ENCODE measurements at regions not wholly inside any gene's neighbourhood (a gene's known extent, or its start where the extent isn't known, plus 50 kb on each side); places are given as distances from the start of the nearest gene placed in this dataset.
"Not testable (repeated sequence)": the region's sequence is repeated elsewhere in the genome, so short reads cannot be mapped to it uniquely, and the experiment has no call there.

DNA sequence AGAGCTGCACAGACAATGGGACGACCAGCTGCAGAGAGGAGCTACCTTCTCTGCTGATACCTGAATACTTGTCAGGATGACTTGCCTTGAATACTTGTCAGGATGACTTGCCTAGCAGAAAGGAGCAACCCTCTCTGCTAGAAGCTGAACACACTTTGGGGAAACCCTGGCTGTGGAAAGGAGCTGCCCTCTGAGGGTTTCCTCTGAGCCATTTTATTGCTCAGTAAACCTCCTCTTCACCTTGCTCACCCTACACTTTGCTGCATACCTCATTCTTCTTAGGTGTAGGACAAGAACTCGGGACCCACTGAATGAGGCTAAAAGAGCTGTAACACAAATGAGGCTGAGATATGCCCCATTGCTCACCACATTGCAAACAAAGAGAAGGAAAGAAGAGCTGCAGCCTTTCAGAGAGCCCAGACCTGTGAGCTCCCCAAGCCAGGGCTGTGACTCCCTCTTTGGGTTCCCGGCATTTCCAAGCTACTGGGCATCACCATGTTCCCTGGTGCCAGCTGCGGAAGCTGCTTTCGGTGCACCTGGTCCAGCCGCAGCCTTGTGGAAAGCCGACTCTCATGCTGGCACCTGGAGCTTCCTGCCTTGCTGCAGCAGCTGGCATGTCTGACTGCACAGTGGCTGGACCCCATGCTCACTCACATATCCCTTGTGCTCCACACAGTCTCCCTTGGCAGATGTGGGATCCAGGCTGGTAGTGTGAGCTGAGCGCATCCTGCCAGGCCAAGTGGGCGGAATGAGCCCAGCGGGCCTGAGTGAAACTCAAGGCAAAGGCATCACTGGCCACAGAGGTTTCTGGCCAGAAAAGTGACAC lies 106.7 kb upstream of the AHI1 start:
- no peak for DNase-seq (ENCODE audit: low read depth in 4 of 4, low spot score in 1 of 4)

DNA sequence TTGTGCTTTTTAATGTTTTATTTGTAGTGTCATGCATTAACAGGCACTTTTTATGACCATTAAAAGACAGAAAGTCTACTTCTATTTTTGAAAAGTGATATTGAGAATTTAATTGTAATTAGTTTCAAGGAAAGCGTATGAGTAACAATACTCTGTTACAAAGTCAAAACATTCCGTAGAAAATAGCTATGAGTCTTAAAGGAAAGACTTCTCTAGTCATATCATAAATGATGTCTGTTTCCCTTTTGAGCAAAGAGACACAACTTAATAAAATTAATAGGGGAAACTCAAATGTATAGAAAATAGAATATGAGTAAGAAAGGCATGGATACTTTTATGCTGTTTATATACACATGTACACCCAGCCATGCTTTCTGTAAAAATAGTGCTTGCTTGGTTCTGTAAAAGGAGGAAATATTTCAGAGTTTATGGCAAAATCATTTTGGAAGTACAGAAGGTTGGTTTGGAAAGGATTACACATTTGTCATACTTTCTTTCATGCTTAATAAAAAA lies 107.8 kb upstream of the AHI1 start:
- DNase-seq (ENCODE audit: low read depth in 4 of 4, low spot score in 1 of 4) = no peak

GRCh38 chr6:135606392-135606791 lies 108.9 kb upstream of the AHI1 start:
- no peak for DNase-seq (ENCODE audit: low read depth in 4 of 4, low spot score in 1 of 4)

DNA sequence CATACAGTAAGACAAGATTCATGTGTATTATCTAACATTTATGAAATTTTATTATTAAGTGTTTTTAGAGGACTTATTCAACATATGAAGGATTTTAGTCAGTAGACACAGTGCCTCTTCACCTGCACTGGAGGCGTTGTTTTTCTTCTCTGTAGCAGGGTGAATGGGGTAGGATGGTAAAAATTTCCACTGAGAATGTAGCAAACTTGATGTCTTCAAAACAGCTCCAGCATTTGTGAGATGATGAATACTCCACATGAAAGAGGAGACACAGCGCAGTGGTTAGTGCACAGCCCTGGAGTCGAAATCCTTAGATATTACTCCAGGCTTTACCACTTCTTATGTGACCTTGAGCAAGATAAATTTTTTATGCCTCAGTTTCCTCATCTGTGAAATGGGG lies 110.5 kb upstream of the AHI1 start:
- DNase-seq (ENCODE audit: low read depth in 4 of 4, low spot score in 1 of 4) = no peak

- DNase-seq (ENCODE audit: low read depth in 4 of 4, low spot score in 1 of 4) = not testable (repeated sequence)
Observed at GRCh38 chr6:135610192-135610591, 112.7 kb upstream of the AHI1 start.

GRCh38 chr6:135616655-135617054 lies 119.1 kb upstream of the AHI1 start:
- DNase-seq (ENCODE audit: low read depth in 4 of 4, low spot score in 1 of 4) = no peak

DNA sequence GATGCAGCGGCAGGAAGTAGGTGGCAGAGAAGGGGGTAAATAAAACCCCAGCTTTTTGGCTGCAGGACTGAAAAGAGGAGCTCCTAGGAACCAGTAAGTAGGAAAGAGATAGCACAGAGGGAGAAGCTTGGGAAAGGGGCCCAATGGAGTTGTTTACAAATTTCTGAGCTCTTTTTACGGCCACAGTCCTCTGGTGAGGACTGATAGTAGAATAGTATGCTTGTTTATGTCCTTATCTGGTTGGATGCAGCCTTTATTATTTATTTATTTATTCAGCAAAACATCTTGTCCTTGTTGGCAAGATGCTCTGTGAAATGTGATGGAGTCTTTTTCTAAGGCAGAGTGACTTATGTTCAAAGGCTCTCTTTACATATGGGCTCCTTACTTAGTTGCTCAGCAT lies 119.7 kb upstream of the AHI1 start:
- DNase-seq (ENCODE audit: low read depth in 4 of 4, low spot score in 1 of 4) = no peak

GRCh38 chr6:135622081-135622480 lies 124.5 kb upstream of the AHI1 start:
- no peak for DNase-seq (ENCODE audit: low read depth in 4 of 4, low spot score in 1 of 4)

- no peak for DNase-seq (ENCODE audit: low read depth in 4 of 4, low spot score in 1 of 4)
Observed at GRCh38 chr6:135623979-135624378, 126.4 kb upstream of the AHI1 start.

DNA sequence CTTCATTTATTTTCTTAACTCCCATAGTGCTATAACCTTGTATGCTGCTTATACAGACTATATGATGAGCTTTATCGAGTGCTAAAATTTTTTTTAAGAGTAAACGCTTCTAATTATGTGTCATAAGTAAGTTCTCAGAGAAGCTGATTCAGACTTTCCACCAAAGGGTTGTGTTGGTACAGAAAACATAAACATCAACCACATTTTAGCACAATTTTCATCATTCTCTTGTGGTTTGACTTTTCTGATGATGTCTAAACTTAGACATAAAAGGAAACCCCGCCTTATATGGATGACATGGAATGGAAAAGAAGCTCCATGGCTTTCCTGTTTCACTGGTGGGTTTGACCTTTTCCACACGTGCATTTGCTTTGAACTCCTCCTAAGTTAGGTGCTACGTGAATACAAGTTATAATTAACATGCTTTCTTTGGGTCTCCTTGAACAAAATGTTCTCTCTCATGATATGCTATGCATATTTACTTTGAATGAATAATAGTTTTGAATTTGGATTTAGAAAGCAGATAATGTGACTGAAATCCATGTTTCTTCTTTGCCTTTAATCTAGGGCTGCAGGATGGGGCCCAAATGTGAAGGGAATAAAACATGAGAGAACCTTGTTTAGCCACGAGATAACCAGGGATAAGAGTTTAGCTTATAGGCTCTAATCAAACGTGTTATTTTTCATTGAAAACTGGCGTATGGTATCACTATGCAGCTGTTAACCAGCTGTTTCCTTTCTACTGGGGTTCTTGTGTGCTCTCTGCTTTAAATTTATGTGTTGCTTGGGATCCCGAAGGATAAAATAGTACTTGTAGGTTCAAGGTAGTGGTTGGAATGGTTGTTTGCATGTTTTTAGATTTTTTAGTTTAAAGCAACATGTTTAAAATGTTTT lies 127.1 kb upstream of the AHI1 start:
- no peak for DNase-seq (ENCODE audit: low read depth in 4 of 4, low spot score in 1 of 4)

DNA sequence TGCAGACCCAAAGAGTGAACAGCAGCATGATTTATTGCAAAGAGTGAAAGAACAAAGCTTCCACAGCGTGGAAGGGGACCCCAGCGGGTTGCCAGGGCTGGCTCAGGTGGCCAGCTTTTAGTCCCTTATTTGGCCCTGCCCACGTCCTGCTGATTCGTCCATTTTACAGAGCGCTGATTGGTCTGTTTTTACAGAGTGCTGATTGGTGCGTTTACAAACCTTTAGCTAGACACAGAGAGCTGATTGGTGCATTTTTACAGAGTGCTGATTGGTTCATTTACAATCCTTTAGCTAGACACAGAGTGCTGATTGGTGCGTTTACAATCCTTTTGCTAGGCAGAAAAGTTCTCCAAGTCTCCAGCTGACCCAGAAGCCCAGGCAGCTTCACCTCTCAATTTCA lies 128.5 kb upstream of the AHI1 start:
- not testable (repeated sequence) for DNase-seq (ENCODE audit: low read depth in 4 of 4, low spot score in 1 of 4)

DNA sequence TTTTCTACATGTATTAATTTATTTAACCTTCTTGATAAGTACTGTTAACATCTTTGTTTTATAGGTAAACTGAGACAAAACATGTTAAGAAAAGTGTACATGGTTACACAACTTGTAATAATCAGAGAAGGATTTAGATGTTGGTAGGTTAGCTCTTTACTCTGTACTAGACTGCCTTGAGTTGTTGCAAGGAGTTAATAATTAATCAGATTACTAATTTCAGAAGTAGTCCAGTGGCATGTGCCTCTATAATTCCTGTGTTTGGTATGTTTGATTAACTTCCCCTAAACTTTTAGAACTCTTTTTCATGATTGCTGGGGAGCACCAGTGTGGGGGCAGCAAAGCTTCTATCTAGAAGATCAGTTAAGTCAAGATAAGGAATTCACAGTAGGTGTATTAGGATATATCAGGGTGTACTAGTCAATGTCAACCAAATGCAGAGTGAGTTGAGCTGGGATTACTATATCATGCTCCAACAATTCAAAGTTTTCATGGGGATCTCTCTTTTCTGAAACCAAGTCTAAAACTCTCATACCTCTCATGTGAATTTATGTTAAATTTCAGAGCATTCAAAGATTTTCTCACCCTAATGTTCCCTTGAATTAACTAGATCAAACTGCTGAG lies 129.7 kb upstream of the AHI1 start:
- no peak for DNase-seq (ENCODE audit: low read depth in 4 of 4, low spot score in 1 of 4)

DNA sequence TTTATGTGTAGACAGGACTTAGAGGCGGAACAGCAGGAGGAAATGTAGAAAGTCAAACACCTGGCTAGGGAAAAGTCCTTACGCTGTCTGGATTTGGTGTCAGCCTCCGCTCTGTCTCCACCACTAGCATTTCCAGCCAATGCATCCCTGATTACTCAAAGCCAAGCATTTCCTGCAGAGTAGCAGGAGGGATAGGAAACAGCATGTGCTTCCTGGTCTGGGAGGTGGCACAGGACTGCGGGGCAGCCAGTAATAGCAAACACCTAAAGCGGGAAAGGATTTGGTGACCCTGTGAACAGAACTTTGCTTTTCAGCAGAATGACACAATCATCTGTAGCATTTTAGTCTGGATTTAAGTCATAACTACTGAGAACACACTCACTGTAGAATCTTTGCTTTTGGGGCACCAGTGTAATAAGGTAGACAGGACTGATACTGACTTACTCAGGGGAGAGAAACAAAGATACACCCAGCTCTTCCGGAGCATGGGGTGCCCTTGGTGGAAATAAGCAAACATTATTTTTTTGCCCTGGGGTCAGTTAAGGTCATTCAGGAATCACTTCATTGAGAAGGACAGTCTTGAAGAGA lies 133.3 kb upstream of the AHI1 start:
- no peak for DNase-seq (ENCODE audit: low read depth in 4 of 4, low spot score in 1 of 4)

DNA sequence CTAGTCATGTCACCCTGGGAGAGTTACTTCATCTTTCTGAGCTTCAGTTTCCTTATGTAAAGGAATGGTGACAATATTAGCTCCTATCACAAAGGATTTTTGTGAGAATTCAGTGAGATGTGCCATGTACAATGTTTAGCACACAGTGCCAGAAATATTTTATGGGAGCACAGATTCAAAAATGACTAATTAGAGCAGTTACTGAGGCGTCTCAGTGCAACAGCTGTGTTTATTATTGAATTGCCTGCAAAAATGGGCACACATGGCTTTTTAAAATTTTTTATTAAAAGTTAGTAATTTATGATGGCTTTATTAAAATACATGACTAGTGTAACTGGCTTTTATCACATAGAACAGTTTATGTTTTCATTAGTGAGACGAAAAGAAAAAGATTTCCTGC lies 134.3 kb upstream of the AHI1 start:
- no peak for DNase-seq (ENCODE audit: low read depth in 4 of 4, low spot score in 1 of 4)

DNA sequence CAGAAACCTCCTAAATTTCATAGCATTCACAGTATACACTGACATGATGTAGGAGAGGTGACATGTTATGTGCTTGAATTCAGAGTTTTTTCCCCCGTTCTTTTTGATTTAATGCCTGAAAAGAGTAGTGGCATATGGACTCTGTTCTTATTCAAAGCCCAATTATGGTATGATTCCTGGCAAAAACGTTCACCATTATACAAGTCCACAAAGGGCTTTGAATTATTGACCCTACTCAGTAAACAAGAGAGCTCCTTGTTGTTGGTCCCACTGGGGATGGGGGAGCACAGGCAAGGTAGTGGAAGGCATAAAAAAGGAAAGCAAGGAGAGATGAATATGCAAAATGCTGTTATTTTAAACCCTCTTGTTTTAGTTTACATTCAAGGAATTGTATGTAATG lies 136.0 kb upstream of the AHI1 start:
- DNase-seq (ENCODE audit: low read depth in 4 of 4, low spot score in 1 of 4) = no peak

GRCh38 chr6:135637701-135638100 lies 140.2 kb upstream of the AHI1 start:
- no peak for DNase-seq (ENCODE audit: low read depth in 4 of 4, low spot score in 1 of 4)

DNA sequence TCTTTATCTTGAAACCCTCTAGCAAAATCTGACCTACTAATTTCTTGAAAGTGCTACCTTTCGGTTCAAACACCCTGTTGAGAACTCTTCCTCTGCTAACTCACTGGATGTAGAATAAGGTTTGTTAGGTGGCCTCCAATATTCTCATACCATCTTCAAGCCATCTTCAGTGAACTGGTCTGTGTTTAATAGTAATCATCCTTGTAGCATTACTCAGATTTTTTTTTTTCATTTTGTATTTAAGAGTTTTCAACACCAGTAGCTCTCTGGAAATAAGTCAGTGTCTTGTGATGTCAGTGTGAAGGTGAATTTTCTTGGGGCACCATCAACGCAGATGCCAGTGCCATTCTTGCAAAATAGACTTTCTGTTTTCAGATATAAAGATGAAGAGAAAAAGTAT lies 140.6 kb upstream of the AHI1 start:
- DNase-seq (ENCODE audit: low read depth in 4 of 4, low spot score in 1 of 4) = no peak

DNA sequence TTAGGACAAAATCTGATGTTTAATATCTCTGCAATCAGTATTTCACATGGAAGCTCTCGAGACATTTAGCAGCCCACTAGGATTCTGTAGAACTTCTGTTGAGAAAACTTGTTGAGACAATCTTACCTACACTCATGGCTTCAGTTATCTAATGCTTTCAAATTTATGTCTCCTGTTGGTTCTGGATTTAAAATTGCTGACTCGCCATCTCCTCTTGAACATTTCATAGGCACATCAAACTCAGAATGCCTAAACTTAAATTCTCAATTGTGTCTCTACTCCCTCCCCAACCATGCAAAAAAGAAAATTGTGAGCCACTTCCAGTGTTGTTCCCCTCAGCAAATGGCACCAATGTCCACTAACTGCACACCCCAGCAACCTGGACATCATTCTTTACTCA lies 142.5 kb upstream of the AHI1 start:
- no peak for DNase-seq (ENCODE audit: low read depth in 4 of 4, low spot score in 1 of 4)

GRCh38 chr6:135640449-135641111 lies 143.0 kb upstream of the AHI1 start:
- no peak for DNase-seq (ENCODE audit: low read depth in 4 of 4, low spot score in 1 of 4)

DNA sequence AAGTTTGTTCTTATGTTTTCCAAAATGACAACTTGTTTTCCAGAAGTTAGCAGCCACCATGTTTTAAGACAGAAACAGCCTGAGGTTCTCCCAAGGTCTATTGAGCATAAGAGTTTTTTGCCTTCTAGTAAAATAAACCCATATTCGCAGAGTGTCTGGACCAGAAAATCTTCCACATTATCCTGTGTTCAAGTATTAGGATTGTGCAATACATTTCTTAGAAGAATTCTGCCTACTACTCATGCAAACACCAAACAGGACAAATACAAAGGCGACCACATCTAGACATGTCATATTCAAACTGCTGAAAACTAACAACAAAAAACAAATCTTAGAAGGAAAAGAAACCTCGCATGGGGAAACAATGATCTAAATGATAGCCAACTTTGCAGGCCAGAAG lies 145.4 kb upstream of the AHI1 start:
- no peak for DNase-seq (ENCODE audit: low read depth in 4 of 4, low spot score in 1 of 4)

- no peak for DNase-seq (ENCODE audit: low read depth in 4 of 4, low spot score in 1 of 4)
Observed at GRCh38 chr6:135644394-135644793, 146.9 kb upstream of the AHI1 start.

All from stimulated activated CD4-positive, alpha-beta T cell treated with anti-CD3 and anti-CD28 coated beads, Interleukin-1b, Interleukin-23, amount 100 ng/mL, for 24 hours (primary cell).